MM.1S (cell line): ENCODE measurements at regions not wholly inside any gene's neighbourhood (a gene's known extent, or its start where the extent isn't known, plus 50 kb on each side); places are given as distances from the start of the nearest gene placed in this dataset.
"Not testable (repeated sequence)": the region's sequence is repeated elsewhere in the genome, so short reads cannot be mapped to it uniquely, and the experiment has no call there.

Experiments used
- DNase-seq: peaks from one replicate; pipeline ENCODE4 v3.0.0-alpha.2; 2015
- H2AFZ ChIP-seq: fragments of 300-600 bp; sonication (generic); 2 replicates; pipeline ENCODE4 v1.6.0; 2016; ENCODE audit warnings: antibody characterized with exemption, low read length
- H3F3A ChIP-seq: fragments of 300-600 bp; sonication (generic); 2 replicates; pipeline ENCODE4 v1.6.1; 2016; ENCODE audit warnings: mild to moderate bottlenecking, antibody characterized with exemption, low read length, moderate library complexity, mixed read lengths; ENCODE audit not compliant: insufficient read depth
- H3K27ac ChIP-seq: fragments of 300-600 bp; sonication (generic); 2 replicates; pipeline ENCODE4 v1.5.1; 2016; ENCODE audit warnings: mild to moderate bottlenecking, low read length
- H3K27me3 ChIP-seq: fragments of 300-600 bp; sonication (generic); replicated peaks from 2 replicates; pipeline ENCODE4 v1.6.0; 2016; ENCODE audit warnings: low read length; ENCODE audit not compliant: insufficient read depth
- H3K36me3 ChIP-seq: fragments of 300-600 bp; sonication (generic); replicated peaks from 2 replicates; pipeline ENCODE4 v1.6.1; 2016; ENCODE audit warnings: mild to moderate bottlenecking, low read length, mixed read lengths; ENCODE audit not compliant: insufficient read depth
- H3K4me1 ChIP-seq: fragments of 300-600 bp; sonication (generic); 2 replicates; pipeline ENCODE4 v1.6.1; 2016; ENCODE audit warnings: low read length, mixed read lengths
- H3K4me2 ChIP-seq: fragments of 300-600 bp; sonication (generic); 2 replicates; pipeline ENCODE4 v1.6.0; 2016; ENCODE audit warnings: low read depth, low read length
- H3K4me3 ChIP-seq: fragments of 300-600 bp; sonication (generic); 2 replicates; pipeline ENCODE4 v1.5.1; 2016; ENCODE audit warnings: low read length, mixed read lengths
- H3K79me2 ChIP-seq: fragments of 300-600 bp; sonication (generic); 2 replicates; pipeline ENCODE4 v1.6.1; 2016; ENCODE audit warnings: mixed run types, low read length, mixed read lengths
- H3K9ac ChIP-seq: fragments of 300-600 bp; sonication (generic); 2 replicates; pipeline ENCODE4 v1.6.1; 2016; ENCODE audit warnings: low read length, mixed read lengths
- H3K9me2 ChIP-seq: fragments of 300-600 bp; sonication (generic); replicated peaks from 2 replicates; pipeline ENCODE4 v1.6.1; 2016; ENCODE audit warnings: mild to moderate bottlenecking, low read length, mixed read lengths; ENCODE audit not compliant: insufficient read depth
- H3K9me3 ChIP-seq: fragments of 300-600 bp; sonication (generic); replicated peaks from 2 replicates; pipeline ENCODE4 v1.6.1; 2016; ENCODE audit warnings: mild to moderate bottlenecking, low read length, mixed read lengths; ENCODE audit not compliant: insufficient read depth
- H4K20me1 ChIP-seq: fragments of 300-600 bp; sonication (generic); 2 replicates; pipeline ENCODE4 v1.6.1; 2016; ENCODE audit warnings: mild to moderate bottlenecking, low read length, moderate library complexity, mixed read lengths; ENCODE audit not compliant: insufficient read depth
- CTCF ChIP-seq: fragments of 300-600 bp; sonication (generic); IDR thresholded peaks from 2 replicates; pipeline ENCODE4 v1.5.1; 2016; ENCODE audit warnings: antibody characterized with exemption, low read length, mixed read lengths
- EZH2 ChIP-seq: fragments of 300-600 bp; sonication (generic); optimal IDR thresholded peaks from 2 replicates; pipeline ENCODE3; 2017; ENCODE audit warnings: low read depth, mild to moderate bottlenecking, antibody characterized with exemption, low read length, mixed read lengths
- EZH2phosphoT487 ChIP-seq: fragments of 300-600 bp; sonication (generic); IDR thresholded peaks from 2 replicates; pipeline ENCODE4 v1.6.1; 2018; ENCODE audit warnings: antibody characterized with exemption, low read length

- no peaks in the 10 kb centered on the region for H3F3A ChIP-seq
- H3K4me1 ChIP-seq, result no peaks in the 10 kb centered on the region
- no peak overlapping the region for H3K9ac ChIP-seq
- H3K27ac ChIP-seq, result no peak overlapping the region
- H4K20me1 ChIP-seq, result no peaks in the 10 kb centered on the region
- no peak overlapping the region for H3K4me2 ChIP-seq
- H3K4me3 ChIP-seq, result no peak overlapping the region
- DNase-seq, result no peak
- H3K27me3 ChIP-seq, result no peaks in the 10 kb centered on the region
- H3K9me2 ChIP-seq, result no peaks in the 10 kb centered on the region
- H3K9me3 ChIP-seq, result no peaks in the 10 kb centered on the region
- TF ChIP-seq EZH2 (no peak), EZH2phosphoT487 (no peak), CTCF (no peak)
- no peak overlapping the region for H2AFZ ChIP-seq
- no peaks in the 10 kb centered on the region for H3K36me3 ChIP-seq
- no peaks in the 10 kb centered on the region for H3K79me2 ChIP-seq
Measured at GRCh38 chr13:89457977-89458376, 1786.8 kb downstream of the SLITRK5 start.

GRCh38 chr13:89458456-89458855, 1787.3 kb downstream of the SLITRK5 start:
- Histone ChIP-seq H3K9me3 (no peaks in the 10 kb centered on the region), H2AFZ (no peak overlapping the region), H3K4me1 (no peaks in the 10 kb centered on the region), H3F3A (no peaks in the 10 kb centered on the region), H3K4me2 (no peak overlapping the region), H3K27ac (no peak overlapping the region), H3K9ac (no peak overlapping the region), H3K9me2 (no peaks in the 10 kb centered on the region), H3K4me3 (no peak overlapping the region), H3K36me3 (no peaks in the 10 kb centered on the region), H4K20me1 (no peaks in the 10 kb centered on the region), H3K79me2 (no peaks in the 10 kb centered on the region), H3K27me3 (no peaks in the 10 kb centered on the region)
- DNase-seq, result no peak
- TF ChIP-seq EZH2 (no peak), CTCF (no peak), EZH2phosphoT487 (no peak)

GRCh38 chr13:89460895-89461294, 1789.7 kb downstream of the SLITRK5 start:
- not testable (repeated sequence) for H3K4me3 ChIP-seq, H3K4me1 ChIP-seq, H3K79me2 ChIP-seq, H3K9me2 ChIP-seq, H3K27me3 ChIP-seq, H3K4me2 ChIP-seq, H4K20me1 ChIP-seq, H3K9ac ChIP-seq, H3K9me3 ChIP-seq, H3K27ac ChIP-seq, H2AFZ ChIP-seq, DNase-seq, H3F3A ChIP-seq, H3K36me3 ChIP-seq

GRCh38 chr13:89465366-89465765, 1794.2 kb downstream of the SLITRK5 start:
- H3K9me2 ChIP-seq, result no peaks in the 10 kb centered on the region
- no peak overlapping the region for H3K4me3 ChIP-seq
- no peaks in the 10 kb centered on the region for H3K79me2 ChIP-seq
- no peaks in the 10 kb centered on the region for H3K9me3 ChIP-seq
- H3K4me1 ChIP-seq, result no peaks in the 10 kb centered on the region
- no peak for DNase-seq
- no peak overlapping the region for H3K27ac ChIP-seq
- no peak overlapping the region for H3K9ac ChIP-seq
- no peak overlapping the region for H2AFZ ChIP-seq
- no peaks in the 10 kb centered on the region for H4K20me1 ChIP-seq
- no peaks in the 10 kb centered on the region for H3F3A ChIP-seq
- H3K27me3 ChIP-seq, result no peaks in the 10 kb centered on the region
- H3K4me2 ChIP-seq, result no peak overlapping the region
- TF ChIP-seq CTCF (no peak), EZH2 (no peak), EZH2phosphoT487 (no peak)
- H3K36me3 ChIP-seq, result no peaks in the 10 kb centered on the region
